GM12865 (cell line): ENCODE measurements at regions not wholly inside any gene's neighbourhood (a gene's known extent, or its start where the extent isn't known, plus 50 kb on each side); places are given as distances from the start of the nearest gene placed in this dataset.
"Not testable (repeated sequence)": the region's sequence is repeated elsewhere in the genome, so short reads cannot be mapped to it uniquely, and the experiment has no call there.

Experiments
- DNase-seq: peaks from one replicate; pipeline ENCODE4 v3.0.0; 2010; ENCODE audit warnings: low read depth
- H3K4me3 ChIP-seq: 2 replicates; pipeline ENCODE4 v1.5.1; 2011; ENCODE audit warnings: mild to moderate bottlenecking, low read depth, low read length, control low read depth
- CTCF ChIP-seq: IDR thresholded peaks from 2 replicates; pipeline ENCODE4 v1.5.1; 2011; ENCODE audit warnings: low read length, control low read depth, low read depth, inconsistent platforms; ENCODE audit not compliant: insufficient read depth; ENCODE audit errors: missing control alignments

- no peak overlapping the region for H3K4me3 ChIP-seq
- TF ChIP-seq CTCF, result no peak
- DNase-seq, result no peak
These were observed 838.9 kb upstream of the DDX18 start for GRCh38 chr2:116975608-116976007.

- no peak overlapping the region for H3K4me3 ChIP-seq
- TF ChIP-seq CTCF, result no peak
- no peak for DNase-seq
These were observed 834.4 kb upstream of the DDX18 start for GRCh38 chr2:116979916-116980764.

- no peak for TF ChIP-seq CTCF
These were observed 827.0 kb upstream of the DDX18 start for GRCh38 chr2:116987447-116987846.

GRCh38 chr2:116988303-116988702 lies 826.2 kb upstream of the DDX18 start:
- H3K4me3 ChIP-seq, result no peak overlapping the region
- TF ChIP-seq CTCF, result no peak
- no peak for DNase-seq

More at GRCh38 chr2:116987447-116987846, 827.0 kb upstream of the DDX18 start:
- no peak overlapping the region for H3K4me3 ChIP-seq
- DNase-seq, result no peak

GRCh38 chr2:117019357-117019756 lies 795.1 kb upstream of the DDX18 start:
- DNase-seq, result no peak
- H3K4me3 ChIP-seq, result no peak overlapping the region
- no peak for TF ChIP-seq CTCF

- no peak overlapping the region for H3K4me3 ChIP-seq
- no peak for DNase-seq
- TF ChIP-seq CTCF, result no peak
These were observed 786.8 kb upstream of the DDX18 start for GRCh38 chr2:117027646-117028045.

- H3K4me3 ChIP-seq, DNase-seq: not testable (repeated sequence)
These were observed 785.8 kb upstream of the DDX18 start for GRCh38 chr2:117028708-117029107.
